Prostate gland (tissue), 2 donors: ENCODE measurements at regions not wholly inside any gene's neighbourhood (a gene's known extent, or its start where the extent isn't known, plus 50 kb on each side); places are given as distances from the start of the nearest gene placed in this dataset.
A peak's percentile ranks its signal among the peaks of the same experiment; 100 is the strongest.

Experiments used
- DNase-seq: peaks from one replicate; pipeline ENCODE4 v3.0.0-alpha.2; 2019; ENCODE audit warnings: low spot score
- H3K27ac ChIP-seq, 2 donors: fragments of 200-600 bp; sonication (generic); 2 replicates each; pipeline ENCODE4 v1.5.1; 2017 to 2019
- H3K27me3 ChIP-seq: fragments of 200-600 bp; sonication (generic); replicated peaks from 2 replicates; pipeline ENCODE4 v1.5.1; 2019; ENCODE audit not compliant: insufficient read depth
- H3K36me3 ChIP-seq, 2 donors: fragments of 200-600 bp; sonication (generic); 1 replicate in 1 of 2; 2 replicates in 1 of 2; pipeline versions ENCODE4 v1.5.1 to v1.8.1; 2017 to 2019
- H3K4me1 ChIP-seq: fragments of 200-600 bp; sonication (generic); replicated peaks from 2 replicates; pipeline ENCODE4 v1.5.1; 2019
- H3K4me3 ChIP-seq, 2 donors: fragments of 200-600 bp; sonication (generic); 2 replicates each; pipeline ENCODE4 v1.5.1; 2017 to 2019
- H3K9me3 ChIP-seq: fragments of 200-600 bp; sonication (generic); 2 replicates; pipeline ENCODE4 v1.5.1; 2017
- POLR2A ChIP-seq: fragments of 450-650 bp; IDR thresholded peaks from one replicate; pipeline ENCODE4 v1.6.1; 2016; ENCODE audit warnings: antibody characterized with exemption, mild to moderate bottlenecking
- POLR2AphosphoS5 ChIP-seq: sonication (generic); formaldehyde crosslinking; IDR thresholded peaks from one replicate; pipeline ENCODE4 v1.6.1; 2017; ENCODE audit warnings: antibody characterized with exemption
- WGBS: methylation state at CpG from one replicate; pipeline ENCODE4 v1.1.5; 2018; 5-methylcytosine and 5-hydroxymethylcytosine counted together
- intact Hi-C: fragments of 100-400 bp; cut with DNase I; formaldehyde crosslinking; loops from one replicate; pipeline ENCODE4 v1.14.2; 2022
- TF ChIP-seq, protein P1 (sequence below), 4 experiments: fragments of 200-600 bp in 2 of 4; fragments of 450-650 bp in 2 of 4; sonication (generic) in 2 of 4; IDR thresholded peaks; 1 replicate in 3 of 4; 2 replicates in 1 of 4; pipeline ENCODE4 v1.5.1; 2016 to 2019; ENCODE audit warnings: antibody characterized with exemption in 4 of 4, mild to moderate bottlenecking in 2 of 4, moderate library complexity in 2 of 4

DNA sequence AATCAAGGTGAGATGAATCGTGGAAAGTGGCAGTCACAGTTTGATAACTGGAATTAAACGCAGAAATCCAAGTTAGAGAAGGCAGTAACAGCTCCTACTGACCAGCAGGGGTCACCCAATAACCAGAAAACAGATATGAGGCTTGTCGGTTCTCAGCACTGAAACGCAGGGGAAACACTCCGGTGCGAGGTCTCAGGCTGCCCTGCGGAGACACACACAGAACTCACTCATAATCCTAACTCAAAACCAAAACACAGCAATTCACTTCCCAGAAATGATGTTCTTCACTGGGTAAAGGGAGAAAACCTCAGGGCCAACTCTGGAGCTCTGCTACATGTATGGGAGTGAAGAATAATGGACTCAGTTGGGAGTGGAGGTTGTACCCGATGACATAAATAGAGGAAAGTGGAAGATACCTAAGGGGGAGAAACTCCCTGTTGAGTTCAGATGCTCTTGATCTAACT lies 384.4 kb downstream of the RAPGEF2 start:
- Histone ChIP-seq H3K27ac (no peak overlapping the region), H3K4me1 (no peaks in the 10 kb centered on the region), H3K36me3 (no peaks in the 10 kb centered on the region), H3K4me3 (no peak overlapping the region), H3K27me3 (no peaks in the 10 kb centered on the region), H3K9me3 (no peaks in the 10 kb centered on the region)
- peak; percentile 57 for DNase-seq
- intact Hi-C loops: no loop called here
- 9% methylated on average over 8 of the region's 8 CpGs for WGBS
- TF ChIP-seq POLR2AphosphoS5 (no peak), POLR2A (no peak)
- TF ChIP-seq, protein P1, sequence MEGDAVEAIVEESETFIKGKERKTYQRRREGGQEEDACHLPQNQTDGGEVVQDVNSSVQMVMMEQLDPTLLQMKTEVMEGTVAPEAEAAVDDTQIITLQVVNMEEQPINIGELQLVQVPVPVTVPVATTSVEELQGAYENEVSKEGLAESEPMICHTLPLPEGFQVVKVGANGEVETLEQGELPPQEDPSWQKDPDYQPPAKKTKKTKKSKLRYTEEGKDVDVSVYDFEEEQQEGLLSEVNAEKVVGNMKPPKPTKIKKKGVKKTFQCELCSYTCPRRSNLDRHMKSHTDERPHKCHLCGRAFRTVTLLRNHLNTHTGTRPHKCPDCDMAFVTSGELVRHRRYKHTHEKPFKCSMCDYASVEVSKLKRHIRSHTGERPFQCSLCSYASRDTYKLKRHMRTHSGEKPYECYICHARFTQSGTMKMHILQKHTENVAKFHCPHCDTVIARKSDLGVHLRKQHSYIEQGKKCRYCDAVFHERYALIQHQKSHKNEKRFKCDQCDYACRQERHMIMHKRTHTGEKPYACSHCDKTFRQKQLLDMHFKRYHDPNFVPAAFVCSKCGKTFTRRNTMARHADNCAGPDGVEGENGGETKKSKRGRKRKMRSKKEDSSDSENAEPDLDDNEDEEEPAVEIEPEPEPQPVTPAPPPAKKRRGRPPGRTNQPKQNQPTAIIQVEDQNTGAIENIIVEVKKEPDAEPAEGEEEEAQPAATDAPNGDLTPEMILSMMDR (IDR thresholded peaks at IDR 0.05): peak; percentile 28 to 72 (median 60)

DNA sequence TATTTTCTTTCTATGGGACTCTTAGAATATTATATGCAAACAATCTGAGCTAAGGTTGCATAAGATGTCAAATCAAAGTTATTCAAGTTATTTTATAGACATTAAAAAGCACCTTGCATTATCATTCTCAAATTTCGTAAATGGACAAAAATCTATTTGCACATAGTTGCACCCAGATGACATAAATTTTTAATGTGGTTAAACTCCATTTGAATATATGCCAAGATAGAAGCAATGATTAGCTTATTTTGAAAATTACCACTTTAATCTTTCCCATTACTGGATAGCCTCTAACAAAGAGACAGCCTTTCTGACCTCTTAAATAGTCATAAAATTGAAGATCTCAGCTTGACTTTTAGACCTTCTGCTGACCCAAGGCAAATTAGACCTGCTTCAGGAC lies 386.8 kb downstream of the RAPGEF2 start:
- WGBS: 52% methylated on average over 1 of the region's 1 CpG
- no peak for TF ChIP-seq POLR2A
- TF ChIP-seq, protein P1 (IDR thresholded peaks at IDR 0.05): no peak
- TF ChIP-seq POLR2AphosphoS5: no peak

DNA sequence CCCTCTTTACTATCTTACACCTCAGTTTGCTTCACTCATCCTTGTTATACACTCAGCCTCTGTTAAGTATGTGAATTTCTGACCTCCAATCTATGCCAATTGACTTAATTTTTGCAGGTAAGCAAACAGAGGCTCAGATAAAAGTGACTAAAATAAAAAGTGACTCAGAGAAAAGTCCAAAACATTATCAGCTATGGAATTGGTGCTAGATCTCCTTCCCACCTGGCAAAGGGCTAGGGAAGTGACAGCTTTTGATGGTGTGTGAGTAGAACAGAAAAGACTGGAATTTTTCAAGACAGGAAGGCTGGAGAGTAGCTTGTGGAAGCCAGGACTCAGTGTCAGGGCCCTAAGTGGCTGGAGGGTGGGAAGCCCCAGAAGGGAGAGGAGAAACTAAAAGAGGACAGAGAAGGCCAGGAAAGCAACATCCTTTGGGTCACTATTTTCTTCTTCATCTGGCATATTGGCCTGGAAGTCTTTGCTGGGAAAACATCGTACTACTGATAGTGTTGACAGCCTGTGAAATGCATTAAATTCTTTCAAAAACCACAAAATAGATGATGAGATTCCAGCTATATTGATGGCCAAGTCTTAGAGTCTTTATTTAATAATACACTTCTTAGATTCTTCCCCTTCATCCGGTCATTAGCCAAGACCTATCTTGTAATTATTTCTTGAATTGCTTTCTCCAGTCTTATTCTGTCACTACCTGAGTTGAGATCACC lies 392.8 kb downstream of the RAPGEF2 start:
- intact Hi-C loops: no loop called here
- H3K9me3 ChIP-seq: no peaks in the 10 kb centered on the region
- DNase-seq: no peak
- H3K27me3 ChIP-seq: no peaks in the 10 kb centered on the region
- H3K27ac ChIP-seq: no peak overlapping the region
- TF ChIP-seq POLR2A (no peak), POLR2AphosphoS5 (no peak)
- TF ChIP-seq, protein P1 (IDR thresholded peaks at IDR 0.05): no peak
- H3K4me1 ChIP-seq: no peaks in the 10 kb centered on the region
- no peak overlapping the region for H3K4me3 ChIP-seq
- no peaks in the 10 kb centered on the region for H3K36me3 ChIP-seq
- WGBS: 51% methylated on average over 2 of the region's 2 CpGs

More for the DNA sequence above, 386.8 kb downstream of the RAPGEF2 start:
- H3K36me3 ChIP-seq: no peaks in the 10 kb centered on the region
- H3K27me3 ChIP-seq: no peaks in the 10 kb centered on the region
- no peak for DNase-seq
- H3K4me3 ChIP-seq: no peak overlapping the region
- intact Hi-C loops: no loop called here
- H3K27ac ChIP-seq: no peak overlapping the region
- H3K4me1 ChIP-seq: no peaks in the 10 kb centered on the region
- no peaks in the 10 kb centered on the region for H3K9me3 ChIP-seq

DNA sequence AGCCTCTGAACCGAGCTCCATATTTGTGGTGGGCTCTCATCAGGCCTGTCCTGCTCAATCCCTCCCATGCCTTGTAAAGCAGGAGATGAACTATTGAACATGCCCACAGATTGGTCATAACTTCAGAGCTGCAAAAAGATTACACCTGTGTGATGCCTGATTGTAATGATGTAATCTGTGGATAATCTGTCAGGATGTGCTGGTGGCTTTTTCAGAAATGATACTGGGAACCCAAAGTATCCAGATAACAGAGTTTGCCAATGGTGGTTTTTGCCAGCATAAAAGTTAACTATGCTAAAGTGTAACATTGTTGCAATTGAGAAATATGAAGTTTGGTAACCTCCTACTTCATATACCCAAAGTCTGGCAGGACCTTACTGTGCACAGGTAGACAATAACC lies 393.4 kb downstream of the RAPGEF2 start:
- 96% methylated on average over 1 of the region's 1 CpG for WGBS
- Histone ChIP-seq H3K4me3 (no peak overlapping the region), H3K36me3 (no peaks in the 10 kb centered on the region), H3K27ac (no peak overlapping the region), H3K4me1 (no peaks in the 10 kb centered on the region), H3K27me3 (no peaks in the 10 kb centered on the region), H3K9me3 (no peaks in the 10 kb centered on the region)
- no peak for DNase-seq
- TF ChIP-seq POLR2A (no peak), POLR2AphosphoS5 (no peak)
- TF ChIP-seq, protein P1 (IDR thresholded peaks at IDR 0.05): no peak
- intact Hi-C loops: no loop called here

DNA sequence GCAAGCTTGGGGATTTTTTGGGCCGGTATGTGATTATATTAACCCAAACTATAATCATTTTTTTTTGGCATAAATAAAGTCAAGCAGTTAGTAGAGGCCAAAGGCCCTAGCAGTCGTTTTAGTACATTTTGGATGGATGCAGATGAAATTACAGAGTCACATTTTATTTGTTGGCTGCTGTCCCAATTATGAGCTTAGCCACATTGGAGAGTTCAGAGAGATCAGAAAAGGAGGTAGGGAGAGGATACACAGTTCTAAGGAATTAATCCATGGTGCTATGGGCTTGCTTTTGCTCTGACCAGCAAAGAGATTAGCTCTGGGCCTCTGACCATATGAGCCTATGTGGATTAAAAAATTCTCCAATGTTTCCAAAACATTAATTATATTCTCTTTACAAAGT lies 395.1 kb downstream of the RAPGEF2 start:
- no peak overlapping the region for H3K27ac ChIP-seq
- no peaks in the 10 kb centered on the region for H3K27me3 ChIP-seq
- no peak for DNase-seq
- no peak overlapping the region for H3K4me3 ChIP-seq
- TF ChIP-seq POLR2A (no peak), POLR2AphosphoS5 (no peak)
- TF ChIP-seq, protein P1 (IDR thresholded peaks at IDR 0.05): no peak
- no peaks in the 10 kb centered on the region for H3K36me3 ChIP-seq
- WGBS: 44% methylated on average over 2 of the region's 2 CpGs
- intact Hi-C loops: no loop called here
- H3K9me3 ChIP-seq: no peaks in the 10 kb centered on the region
- no peaks in the 10 kb centered on the region for H3K4me1 ChIP-seq
